Esophagus mucosa (tissue), 1 donor: ENCODE measurements at regions not wholly inside any gene's neighbourhood (a gene's known extent, or its start where the extent isn't known, plus 50 kb on each side); places are given as distances from the start of the nearest gene placed in this dataset.
"Not testable (repeated sequence)": the region's sequence is repeated elsewhere in the genome, so short reads cannot be mapped to it uniquely, and the experiment has no call there.

ENCODE experiments used
- ATAC-seq: fragments of 200-7000 bp; cut with Tn5 transposase; one replicate; pipeline ENCODE4 v1.9.1; 2020
- donor health status: DM: yes; HTN: yes; CAD: no.

DNA sequence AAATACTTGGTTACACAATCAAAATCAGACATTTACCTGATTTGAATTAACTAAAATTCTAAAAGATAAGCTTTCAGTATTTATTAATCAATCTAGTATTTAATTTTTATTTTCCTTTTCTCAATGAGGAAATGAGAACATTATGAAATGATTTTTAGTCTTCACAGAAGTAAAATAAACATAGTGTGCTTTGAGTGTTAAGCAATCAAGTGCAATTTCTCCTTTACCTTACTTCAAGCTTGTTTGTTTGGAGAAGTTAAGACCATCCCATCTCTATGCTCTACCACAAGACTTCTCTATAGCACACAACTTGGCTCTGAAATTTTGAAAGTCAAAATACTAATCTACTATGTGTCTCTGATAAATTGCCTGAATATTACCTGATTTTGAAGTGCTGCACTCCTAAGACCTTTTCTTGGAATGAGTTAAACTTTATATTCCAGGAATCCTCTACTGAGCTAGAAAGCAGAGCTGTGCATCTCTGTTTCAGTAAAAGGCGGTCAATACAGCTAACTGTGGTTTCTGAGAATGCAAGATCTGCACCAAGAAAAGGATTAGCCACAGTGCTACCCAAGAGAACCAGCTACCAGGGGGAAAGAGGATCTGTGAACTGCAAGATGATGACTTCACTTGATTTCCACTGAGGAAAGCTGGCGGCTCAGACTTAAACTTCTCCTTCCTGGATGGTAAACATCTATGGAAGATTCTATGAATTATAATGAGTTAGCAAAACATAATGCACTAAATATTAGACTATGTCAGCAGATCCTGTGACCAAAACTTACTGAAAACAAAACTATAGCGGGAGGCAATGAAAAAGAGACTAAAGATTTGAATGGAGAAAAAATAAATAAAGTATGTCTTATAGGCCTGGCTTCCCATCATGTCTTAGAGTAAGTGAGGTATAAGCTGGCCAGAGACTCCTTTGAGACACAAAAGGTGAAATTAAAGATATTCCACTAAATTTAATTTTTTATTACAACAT lies 358.7 kb downstream of the TUBA3C start:
- ATAC-seq: not testable (repeated sequence)

DNA sequence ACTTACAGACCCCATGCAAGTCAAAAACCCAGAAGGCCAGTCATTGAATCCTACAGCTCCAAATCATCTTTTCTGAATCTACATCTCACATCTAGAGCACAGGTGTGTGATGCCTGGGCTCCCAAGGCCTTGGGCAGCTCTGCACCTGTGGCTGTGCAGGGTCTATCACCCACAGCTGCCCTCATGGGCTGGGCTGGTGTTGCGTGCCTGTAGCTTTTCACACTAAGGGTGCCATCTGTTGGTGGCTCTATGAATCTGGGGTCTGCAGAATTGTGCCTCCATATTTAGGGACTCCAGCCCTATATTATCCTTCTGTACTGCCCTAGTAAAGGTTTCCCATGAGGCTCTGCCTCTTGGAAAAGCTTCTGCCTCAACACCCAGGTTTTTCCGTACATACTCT lies 407.6 kb downstream of the TUBA3C start:
- not testable (repeated sequence) for ATAC-seq

DNA sequence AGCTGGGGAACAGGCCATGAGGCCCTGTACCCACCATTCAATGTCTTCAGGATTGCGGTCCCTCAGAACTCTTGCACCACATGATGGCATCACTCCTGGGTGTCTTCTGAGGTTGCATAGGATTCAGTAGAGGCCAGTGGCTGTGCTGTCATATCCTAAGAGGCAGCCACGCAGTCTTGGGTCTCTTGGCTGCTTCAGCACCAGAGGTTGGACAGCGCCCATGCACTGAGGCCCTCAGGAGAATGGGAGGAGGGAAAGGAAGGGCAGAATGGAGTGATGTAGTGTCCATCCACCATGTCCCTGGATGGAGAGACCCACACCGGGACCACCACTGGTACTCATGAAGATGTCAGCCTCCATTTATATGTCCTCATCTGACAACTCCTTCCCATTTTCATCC lies 439.9 kb downstream of the TUBA3C start:
- not testable (repeated sequence) for ATAC-seq

DNA sequence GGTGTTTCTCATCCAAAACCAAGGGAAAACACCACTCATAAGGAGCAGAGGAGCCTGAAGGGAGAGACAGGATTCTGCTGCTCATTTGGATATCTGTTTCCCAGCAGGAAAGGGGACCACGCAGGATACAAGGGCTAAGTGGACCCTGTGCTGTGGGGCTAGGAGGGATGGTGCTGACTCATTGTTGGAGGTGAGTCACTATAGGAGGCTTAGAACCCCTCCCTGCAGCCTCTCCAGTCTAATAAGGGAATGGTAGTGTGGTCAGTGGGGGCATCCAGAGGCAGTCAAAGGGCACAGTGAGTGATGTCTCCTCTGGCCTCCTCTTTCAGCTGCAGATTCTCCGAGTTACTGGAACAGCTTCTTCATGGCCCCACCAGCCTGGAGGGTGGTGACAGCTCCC lies 442.3 kb downstream of the TUBA3C start:
- ATAC-seq: no peak

DNA sequence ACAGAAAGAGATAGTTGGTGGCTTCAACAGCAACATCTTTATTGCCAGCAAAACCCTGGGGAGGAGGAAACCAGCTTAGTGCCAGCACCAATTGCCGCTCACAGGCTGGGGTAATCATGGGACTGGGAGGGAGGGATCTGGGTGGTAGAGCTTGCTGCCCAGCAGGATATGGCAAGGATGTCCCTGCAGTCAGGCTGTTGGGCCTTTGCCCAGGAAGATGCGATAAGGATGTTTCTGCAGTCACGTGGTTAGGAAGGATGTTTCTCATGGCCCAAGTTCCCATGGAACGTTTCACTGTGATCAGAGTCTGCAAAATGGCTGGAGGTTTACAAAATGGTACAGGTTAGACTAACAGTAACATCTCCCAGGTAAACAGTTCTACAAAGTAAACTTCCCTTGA lies 443.5 kb downstream of the TUBA3C start:
- not testable (repeated sequence) for ATAC-seq

DNA sequence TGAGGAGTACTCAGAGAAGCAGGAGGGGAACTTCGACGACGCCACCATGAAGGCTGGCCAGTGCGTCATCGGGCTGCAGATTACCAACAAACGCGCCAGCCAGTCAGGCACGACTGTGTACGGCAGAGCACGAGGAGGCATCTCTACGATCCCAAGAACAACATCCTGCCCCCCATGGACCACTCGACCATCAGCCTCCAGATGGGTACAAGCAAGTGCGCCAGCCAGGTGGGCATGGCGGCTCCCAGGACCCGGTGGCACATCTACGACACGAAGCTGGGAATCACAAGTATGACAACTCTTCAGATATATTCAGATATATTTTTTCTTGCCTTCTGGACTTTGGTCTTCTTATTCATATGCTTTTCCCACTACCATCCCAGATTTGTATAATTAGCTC lies 454.5 kb downstream of the TUBA3C start:
- ATAC-seq: not testable (repeated sequence)

DNA sequence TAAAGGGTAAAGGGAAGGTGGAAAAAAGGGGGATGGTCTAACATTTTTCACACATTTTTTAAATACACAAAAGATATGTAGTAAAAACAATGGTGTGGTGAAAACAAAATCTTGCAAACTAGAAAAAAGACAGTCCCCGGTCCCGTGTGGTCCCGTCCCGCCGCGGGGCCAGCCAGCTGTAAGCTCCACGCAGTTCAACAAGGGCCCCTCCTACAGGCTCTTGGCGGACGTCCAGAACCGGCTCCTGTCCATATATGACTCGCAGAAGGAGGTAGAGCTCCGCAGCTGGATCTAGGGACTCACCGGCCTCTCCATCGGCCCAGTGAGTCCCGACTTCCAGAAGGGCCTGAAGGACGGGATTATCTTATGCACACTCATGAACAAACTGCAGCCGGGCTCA lies 455.1 kb downstream of the TUBA3C start:
- not testable (repeated sequence) for ATAC-seq

DNA sequence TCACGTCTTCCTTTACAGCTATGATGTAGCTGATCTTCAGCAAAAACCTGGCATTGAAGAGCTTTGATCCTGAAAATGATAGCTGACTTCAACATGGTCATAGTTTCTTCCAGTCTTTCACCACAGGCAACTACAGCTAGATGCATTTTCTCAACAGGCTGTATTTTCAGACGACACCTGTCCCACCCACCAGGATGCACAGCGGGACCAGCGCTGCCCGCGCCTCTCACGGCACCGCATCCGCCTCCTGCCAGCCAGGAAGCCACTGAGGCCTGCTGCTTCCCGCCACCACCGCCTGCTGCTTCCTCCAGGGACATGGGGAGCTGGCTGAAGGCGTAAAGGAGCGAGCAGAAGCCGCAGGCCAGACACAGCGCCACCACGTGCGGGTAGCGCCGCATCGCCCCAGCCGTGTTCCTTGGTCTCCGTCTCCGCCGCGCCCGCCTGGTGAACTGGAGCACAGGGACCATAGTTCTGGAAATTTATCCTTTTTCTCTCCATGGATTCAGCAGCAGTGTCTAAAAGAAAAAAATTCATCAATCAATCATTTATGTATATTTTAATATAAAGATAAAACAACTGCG lies 456.3 kb downstream of the TUBA3C start:
- not testable (repeated sequence) for ATAC-seq

DNA sequence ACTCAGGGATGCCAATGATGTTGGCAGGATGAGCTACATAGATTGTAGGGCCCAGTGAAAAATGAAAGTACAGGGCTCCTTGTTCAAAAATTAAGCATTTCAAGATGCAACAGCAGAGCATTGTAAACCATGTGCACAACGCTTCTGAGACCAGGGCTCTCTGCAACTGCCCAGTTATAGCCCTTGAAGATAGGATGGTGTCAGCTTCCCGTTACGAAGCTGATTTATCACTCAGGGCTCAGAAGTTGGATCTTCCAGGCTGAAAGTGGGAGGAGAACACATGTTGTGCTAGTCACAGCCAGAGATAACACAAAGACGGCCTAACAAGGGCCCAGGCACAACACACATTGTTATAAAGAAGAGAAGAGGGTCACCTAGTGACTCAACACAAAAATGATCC lies 466.7 kb downstream of the TUBA3C start:
- no peak for ATAC-seq

DNA sequence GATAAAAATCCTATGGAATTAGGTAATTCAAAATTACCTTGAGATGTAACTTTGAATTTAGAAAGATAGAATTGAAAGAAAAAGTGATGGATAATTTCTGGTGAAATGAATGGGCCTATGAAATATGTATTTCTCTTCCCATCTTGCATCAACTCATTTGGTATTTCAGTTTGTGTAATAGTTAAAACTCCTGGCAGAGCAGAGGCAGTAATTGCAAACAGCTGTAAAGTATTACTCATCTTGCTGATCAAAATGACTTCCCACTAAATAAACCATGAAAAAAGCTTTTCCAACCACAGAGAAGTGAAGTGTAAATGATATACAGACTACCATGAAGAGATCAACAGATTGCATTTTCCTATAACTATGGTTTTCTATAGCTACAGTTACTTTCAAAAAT lies 471.0 kb downstream of the TUBA3C start:
- not testable (repeated sequence) for ATAC-seq

DNA sequence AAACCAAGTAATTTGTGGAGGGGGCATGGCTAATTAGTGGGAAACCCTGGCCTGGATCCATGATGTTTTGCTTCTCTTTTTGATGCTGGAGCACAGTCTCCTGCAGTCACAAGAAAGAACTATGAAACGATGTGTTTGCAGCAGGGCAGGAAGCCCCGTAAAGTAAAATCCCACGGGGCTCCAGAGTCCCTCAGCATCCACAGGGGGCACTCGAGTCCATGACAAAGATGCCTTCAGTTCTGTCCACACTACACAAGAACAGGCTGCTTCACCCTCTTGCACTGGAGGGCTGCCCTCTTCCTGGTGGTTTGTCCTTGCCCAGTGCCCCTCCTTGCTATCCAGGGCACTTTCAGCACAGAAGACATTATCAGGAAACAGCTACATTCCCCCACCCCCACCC lies 475.1 kb downstream of the TUBA3C start:
- ATAC-seq: not testable (repeated sequence)

DNA sequence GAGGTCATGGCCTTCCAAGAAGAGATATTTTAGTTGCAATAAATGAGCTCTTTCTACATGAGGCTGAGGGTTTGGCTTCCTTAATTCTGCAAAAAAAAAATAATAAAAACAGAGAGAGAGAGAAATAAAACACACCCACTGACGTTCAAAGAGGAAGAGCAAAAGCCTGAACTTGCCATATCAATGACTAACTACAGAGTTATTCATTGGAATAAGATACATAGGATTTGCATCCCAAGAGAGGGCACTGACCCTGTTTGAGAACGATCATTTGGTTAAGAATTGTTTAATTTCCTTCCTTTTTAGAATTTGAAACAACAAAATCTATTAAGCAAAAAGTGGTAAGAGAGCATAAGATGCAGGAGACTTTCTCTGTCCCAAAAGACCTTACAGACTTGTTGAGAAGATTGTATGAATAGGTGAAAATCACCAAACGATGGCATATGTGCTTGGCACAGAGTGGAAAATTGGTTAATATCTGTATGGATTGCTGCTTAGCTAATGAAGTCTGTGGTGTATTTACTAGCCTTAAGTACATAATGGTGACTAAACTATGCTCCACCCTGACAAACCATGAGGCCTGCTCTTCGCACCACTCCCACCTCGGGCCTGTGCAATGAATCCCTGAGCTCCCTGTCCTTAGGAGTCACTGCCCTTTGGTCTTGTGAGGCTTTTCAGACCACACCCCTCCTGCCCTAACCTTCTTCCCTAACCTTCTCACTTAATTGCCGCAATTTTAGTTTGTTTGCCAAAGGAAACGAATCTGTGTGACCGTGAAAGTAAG lies 479.0 kb downstream of the TUBA3C start:
- not testable (repeated sequence) for ATAC-seq

DNA sequence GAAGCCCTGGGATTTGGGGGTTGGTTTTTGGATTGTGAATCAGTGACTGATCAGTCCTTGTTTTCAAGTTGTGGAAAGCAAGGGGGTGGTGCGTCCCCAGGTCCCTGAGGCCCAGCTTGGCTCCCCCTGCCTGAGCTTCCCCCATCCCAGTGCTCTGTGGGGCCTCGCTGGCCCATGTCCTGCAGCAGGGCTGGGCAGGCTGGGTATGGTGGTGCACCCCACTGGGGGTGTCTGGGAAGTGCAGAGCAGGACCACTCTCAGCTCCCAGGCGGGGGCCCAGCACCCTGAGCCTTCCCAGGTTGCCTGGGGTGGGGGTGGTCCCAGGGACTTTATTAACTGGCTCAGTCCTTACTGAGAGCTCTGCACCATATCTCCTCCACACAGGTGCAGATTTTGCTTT lies 483.3 kb downstream of the TUBA3C start:
- not testable (repeated sequence) for ATAC-seq

DNA sequence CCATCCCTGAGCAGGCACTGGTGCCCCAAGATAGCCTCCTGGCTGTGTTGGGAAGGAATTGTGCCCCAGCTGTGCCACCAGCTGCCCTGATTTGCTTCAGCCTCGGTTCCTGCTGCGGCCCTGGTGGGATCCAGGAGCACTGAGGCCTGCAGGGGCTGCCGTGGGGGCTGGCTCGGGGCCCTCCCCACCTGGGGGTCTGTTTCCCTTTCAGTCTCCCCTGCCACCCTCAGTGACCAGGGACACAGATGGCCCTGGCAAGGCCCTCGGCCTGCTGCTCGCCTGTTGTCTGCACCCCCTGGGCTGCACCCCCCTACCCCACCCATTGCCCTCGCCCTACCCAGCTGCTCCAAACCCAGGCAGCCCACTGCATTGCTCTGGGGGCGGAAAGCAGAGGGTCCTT lies 483.8 kb downstream of the TUBA3C start:
- not testable (repeated sequence) for ATAC-seq

DNA sequence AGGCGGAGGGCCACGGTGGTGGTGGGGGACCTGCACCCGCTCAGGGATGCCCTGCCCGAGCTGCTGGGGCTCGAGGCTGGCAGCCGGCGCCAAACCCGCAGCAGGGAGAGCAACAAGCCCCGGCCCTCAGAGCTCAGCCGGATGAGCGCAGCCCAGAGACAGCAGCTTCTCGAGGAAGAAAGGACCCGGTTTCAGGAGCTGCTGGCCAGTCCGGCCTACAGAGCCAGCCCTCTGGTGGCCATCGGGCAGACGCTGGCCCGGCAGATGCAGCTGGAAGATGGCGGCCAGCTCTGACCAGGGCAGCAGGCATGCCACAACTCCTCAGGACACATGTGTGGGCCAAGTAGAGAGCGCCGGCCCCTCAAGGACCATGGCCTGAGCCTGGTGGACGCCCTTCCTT lies 484.4 kb downstream of the TUBA3C start:
- ATAC-seq: not testable (repeated sequence)

DNA sequence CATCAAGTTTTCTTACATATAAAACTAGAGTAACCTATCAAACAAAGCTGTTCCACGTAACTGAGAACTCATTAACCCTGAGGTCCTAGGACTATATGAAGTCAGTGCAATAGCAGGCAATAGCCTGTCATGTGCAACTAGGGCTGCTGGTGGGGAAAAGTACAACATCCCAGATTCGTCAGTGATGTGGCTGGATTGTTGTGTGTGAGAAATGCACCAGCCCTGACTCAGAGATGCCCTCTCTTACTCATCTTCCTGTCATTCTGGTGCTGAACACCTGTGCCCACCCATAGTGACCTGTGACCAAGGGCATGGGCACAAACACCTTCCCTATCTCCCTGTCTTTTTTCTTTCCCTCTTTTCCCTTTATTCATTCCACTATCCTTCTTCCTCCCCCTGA lies 504.2 kb downstream of the TUBA3C start:
- not testable (repeated sequence) for ATAC-seq

DNA sequence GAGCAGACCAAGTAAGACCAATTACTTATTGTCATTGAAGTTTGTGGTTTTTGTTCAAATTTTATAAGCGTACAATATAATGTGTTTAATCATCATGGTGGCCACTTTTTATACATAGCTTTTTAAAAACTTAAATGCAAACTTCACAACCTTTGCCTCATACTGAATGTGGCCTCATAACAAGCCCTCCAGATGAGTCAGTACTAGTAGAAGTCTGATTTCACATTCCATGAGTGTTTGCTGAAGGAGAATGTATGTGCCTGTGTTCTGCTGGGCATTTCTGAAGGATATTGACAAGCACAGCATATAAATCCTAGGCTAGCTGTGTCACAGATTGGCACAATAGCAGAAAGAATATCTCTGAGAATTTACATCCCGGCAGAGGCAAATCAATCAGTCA lies 506.4 kb downstream of the TUBA3C start:
- not testable (repeated sequence) for ATAC-seq

DNA sequence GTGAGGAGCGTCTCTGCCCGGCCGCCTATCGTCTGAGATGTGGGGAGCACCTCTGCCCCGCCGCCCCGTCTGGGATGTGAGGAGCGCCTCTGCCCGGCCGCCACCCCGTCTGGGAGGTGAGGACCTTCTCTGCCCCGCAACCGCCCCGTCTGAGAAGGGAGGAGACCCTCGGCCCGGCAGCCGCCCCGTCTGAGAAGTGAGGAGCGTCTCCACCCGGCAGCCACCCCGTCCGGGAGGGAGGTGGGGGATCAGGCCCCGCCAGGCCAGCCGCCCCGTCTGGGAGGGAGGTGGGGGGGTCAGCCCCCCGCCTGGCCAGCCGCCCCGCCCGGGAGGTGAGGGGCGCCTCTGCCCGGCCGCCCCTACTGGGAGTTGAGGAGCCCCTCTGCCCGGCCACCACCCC lies 507.8 kb downstream of the TUBA3C start:
- not testable (repeated sequence) for ATAC-seq

DNA sequence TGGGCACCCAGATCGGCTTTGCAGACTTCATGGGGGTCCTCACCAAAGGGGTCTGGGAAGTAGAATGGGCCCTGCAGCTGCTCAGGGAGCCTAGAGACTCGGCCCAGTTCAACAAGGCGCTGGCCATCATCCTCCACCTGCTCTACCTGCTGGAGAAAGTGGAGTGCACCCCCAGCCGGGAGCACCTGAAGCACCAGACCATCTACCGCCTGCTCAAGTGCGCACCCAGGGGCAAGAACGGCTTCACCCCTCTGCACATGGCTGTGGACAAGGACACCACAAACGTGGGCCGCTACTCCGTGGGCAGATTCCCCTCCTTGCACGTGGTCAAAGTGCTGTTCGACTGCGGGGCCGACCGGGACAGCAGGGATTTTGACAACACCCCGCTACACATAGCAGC lies 515.0 kb downstream of the TUBA3C start:
- not testable (repeated sequence) for ATAC-seq

DNA sequence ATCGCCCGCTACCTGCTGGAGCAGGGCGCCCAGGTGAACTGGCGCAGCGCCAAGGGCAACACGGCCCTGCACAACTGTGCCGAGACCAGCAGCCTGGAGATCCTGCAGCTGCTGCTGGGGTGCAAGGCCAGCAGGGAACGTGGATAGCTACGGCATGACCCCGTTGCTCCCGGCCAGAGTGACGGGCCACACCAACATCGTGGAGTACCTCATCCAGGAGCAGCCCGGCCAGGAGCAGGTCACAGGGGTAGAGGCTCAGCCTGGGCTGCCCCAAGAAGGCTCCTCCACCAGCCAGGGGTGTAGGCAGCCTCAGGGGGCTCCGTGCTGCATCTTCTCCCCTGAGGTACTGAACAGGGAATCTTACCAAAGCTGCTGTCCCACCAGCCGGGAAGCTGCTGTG lies 515.9 kb downstream of the TUBA3C start:
- not testable (repeated sequence) for ATAC-seq

DNA sequence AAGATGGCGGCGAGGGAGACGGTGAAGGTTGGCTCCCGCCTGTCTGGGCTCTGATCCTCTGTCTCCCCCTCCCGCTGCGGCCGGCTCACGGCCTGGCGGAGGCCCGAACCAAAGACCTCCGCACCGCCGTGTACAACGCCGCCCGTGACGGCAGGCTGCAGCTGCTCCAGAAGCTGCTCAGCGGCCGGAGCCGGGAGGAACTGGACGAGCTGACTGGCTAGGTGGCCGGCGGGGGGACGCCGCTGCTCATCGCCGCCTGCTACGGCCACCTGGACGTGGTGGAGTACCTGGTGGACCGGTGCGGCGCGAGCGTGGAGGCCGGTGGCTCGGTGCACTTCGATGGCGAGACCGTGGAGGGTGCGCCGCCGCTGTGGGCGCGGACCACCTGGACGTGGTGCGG lies 516.5 kb downstream of the TUBA3C start:
- ATAC-seq: not testable (repeated sequence)

DNA sequence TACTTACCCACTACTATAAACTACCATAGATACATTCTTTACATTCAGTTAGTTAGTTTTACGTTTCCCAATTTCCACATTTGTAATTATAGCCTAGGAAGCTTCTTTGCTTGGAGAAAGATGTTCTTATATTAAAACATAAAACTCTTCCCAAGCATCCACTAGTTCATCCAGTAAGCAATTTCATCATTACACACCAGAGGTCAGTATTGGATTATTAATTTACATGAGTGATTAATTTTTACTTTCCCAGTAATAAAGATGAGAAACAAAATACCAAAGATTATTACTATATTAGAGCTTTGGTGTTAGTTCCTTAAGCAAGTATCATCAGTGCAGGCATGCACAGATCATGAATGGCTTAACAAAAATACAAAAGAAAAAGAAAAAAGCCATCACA lies 518.4 kb downstream of the TUBA3C start:
- not testable (repeated sequence) for ATAC-seq

DNA sequence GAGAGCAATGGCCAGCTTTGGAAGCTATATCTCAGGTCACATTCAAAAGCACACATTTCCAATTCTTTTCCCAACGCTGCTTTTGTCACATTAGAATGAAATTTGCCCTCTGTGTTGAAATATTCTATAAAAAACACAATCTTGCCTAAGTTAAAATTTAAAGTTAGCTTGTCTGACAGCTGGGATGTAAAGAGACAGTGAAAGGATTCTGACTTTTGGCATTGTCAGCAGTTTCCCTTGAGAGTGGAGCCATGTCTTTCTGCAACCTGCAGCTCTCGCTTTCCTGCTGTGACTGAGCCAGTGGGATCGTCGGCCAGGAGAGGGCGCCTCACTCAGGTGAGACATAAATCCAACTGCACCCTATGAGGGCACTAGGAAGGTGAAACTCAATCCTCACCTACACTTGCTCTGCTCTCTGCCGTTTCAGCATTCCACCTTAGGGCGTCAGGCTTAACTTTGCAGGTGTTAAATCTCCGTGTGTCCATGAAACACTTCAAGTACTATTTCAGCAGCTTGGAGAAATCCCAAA lies 537.9 kb downstream of the TUBA3C start:
- ATAC-seq: not testable (repeated sequence)
